GM19328 (cell line): ENCODE measurements at regions not wholly inside any gene's neighbourhood (a gene's known extent, or its start where the extent isn't known, plus 50 kb on each side); places are given as distances from the start of the nearest gene placed in this dataset.

Source experiments
- ATAC-seq: cut with Tn5 transposase; IDR thresholded peaks from one replicate; pipeline ENCODE4 v1.9.1; 2021; ENCODE audit warnings: mild to moderate bottlenecking, moderate library complexity; ENCODE audit not compliant: unreplicated experiment

DNA sequence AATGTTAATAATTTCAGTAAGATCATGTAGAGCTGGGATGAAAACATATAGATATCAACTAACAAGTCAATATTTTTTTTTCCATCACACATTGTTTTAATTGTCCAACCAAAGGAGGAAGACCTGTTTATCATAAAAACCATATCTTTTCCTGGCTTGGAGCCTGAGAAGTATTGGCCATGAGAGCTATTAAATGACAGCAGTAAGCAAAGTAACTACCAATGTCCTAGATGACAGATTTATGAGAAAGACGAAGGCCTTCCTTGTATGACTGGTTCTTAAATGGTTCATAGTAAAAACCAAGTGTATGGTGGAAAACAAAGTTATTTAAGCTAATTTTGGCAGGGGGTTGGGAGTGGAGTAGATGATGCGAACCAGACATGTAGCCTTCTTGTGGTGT lies 1147.1 kb upstream of the TENM4 start:
- ATAC-seq, result no peak

DNA sequence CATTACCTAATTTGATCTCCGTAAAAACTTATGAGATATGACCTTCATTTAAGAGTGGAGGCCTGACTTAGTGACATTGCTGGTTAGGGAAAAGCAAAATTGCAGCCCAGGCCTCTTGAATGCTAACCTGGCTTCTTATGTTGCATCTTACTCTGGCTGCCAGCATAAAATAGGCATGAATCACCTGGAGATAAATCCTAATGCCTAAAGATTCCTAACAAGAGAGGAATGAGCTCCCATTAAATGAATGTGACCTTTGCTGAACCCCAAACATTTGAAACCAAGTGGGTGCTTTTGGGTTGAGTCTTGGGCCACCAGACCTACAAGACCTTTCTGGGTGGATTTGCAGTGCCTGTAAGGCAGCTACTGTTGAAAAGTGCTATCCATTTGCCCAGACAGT lies 1145.6 kb upstream of the TENM4 start:
- no peak for ATAC-seq

DNA sequence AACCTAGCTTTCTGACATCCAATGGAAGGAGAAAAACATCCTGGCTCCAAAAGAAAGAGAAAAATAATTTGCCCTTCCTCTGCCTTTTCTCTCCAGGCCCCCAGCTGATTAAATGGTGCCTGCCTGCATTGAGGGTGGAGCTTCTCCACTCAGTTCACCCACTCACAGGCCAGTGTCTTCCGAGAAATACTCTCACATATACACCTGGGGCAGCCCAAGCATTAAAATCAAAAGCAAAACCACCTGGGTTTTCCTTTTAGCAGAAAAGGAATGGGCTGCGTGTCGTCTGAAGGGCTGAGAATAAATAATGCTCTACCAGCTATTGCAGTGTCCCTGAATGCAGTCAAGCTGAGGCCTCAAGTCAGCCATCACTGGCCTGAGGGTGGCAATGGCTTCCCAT lies 1143.8 kb upstream of the TENM4 start:
- no peak for ATAC-seq

DNA sequence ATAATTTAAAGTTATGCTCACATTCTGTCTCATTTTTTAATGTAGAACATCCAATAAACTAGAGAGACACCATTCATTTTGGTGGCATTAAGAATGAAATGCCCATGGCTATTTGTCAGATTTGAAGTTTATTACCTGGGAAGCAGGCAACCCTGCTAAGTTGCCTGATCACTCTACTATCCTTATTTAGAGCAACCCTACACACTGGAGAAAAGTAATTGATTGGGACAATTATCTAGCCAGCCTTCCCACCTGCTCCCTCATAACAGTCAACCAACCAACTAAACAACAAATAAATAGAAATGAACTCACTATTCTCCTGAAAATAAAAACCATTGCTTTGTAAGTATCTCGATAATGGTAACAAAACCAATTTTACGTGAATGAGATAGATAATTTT lies 1129.0 kb upstream of the TENM4 start:
- ATAC-seq, result no peak

DNA sequence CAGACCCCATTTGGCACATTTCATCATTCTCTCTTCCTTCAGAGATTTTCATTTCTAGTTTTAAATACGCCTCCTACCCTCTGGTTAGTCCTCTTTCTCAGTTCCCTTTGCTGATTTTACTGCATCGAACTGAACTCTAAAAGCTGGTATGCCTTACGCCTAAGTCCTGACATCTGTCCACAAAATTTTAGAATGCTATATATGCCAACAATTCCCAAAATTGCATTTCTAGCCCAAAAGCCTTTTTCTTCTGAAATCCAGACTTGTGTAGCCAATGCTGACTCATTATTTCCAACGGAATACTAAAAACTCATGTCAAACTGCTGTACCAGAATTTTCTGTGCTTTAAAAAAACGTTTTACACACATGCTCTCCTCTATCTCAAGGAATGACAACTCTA lies 1124.4 kb upstream of the TENM4 start:
- no peak for ATAC-seq

DNA sequence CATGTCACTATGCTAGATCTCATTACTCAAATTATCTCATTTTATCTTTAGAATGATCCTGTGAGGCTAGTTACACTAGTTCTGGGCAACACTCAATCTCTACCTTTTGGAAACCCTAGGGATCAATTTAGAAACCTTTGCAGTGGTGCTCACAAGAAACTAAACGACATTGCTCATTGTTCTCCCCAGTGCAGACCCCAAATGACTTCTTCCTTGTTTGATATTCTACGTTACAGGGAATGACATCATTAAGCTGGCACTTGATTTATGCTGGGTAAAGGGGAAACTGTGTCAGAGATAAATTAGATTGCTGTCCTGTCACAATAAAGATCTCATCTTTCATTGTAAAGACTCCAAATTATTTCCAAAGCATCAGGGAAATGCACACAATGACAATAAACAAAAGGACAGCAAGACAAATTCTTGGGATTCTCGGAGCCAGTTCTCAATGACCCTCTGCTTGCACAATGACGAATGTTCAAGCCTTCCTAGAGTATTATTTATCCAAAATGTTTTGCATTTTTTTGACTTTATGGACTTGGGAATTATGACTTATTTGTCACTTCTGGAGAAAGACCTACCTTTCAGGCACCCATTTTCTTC lies 1121.8 kb upstream of the TENM4 start:
- ATAC-seq, result no peak

DNA sequence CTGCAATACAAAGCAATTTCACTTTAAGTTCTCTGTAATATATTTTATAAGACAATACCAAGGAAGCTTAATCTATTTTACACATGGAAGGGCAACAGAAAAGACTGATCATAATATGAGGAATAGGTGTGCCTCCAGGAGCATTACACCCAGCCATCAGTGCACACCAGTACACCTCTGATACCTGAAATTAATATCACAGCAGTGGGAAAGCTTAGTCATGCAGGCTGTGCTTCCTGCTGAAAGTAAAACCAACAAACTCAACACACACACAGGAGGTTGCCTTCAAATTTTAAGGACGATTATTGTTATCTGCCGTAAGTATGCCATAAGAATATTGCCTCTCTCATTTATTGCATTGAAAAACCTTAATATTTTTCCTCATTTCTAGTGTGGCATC lies 1119.1 kb upstream of the TENM4 start:
- ATAC-seq, result no peak

DNA sequence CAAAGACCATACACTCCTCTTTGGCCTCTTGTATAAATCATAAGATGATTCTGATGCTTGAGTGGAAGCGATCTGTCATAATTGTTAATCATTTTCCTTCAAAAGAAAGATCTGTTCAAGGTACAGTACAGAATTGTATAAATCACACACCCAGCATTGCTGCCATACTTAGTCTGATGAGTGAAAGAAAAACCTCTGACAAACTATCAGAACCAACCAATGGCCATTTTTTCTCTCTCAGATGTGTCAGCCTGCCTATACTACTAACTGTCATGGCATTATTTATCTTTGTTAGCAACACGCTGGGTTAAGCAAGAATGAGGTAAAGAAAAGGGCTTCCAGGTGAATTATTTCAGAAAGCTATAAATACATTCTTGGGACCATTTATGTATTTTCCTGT lies 1112.7 kb upstream of the TENM4 start:
- no peak for ATAC-seq

DNA sequence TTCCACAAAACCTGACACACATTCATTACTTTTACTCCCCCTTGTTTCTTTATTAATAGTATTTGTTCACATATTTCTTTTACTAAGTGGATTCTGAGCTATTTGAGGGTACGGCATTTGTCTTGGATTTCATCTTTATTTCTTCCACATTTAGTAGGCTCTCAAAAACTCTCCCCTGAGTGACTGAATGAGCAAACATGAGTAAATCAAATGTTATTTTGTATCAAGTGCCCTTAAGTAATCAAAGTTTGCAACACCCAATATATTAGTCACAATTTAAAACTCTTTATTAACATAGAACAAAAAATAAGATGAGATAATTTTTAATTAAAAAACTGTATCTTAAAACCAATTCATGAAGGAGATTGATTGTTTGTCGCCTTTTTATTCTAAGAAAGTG lies 1101.9 kb upstream of the TENM4 start:
- no peak for ATAC-seq

DNA sequence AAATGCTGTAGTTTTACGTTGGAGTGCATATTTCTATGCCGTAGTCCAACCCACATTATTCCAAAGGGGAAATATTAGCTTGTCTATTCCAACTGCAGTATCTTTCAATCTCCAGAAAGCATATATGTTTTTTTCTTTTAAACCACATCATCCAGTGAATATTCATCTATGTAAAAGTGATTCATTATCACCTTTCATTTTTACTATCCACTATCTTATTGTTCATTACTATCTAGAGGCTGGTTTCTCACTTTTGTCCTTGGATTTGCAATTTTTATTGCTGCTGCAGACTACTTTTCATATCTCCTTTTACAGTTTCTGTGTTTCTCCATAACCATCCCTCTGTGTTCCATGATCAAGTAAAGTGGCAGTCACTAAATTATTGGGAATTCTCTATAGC lies 1097.2 kb upstream of the TENM4 start:
- no peak for ATAC-seq

DNA sequence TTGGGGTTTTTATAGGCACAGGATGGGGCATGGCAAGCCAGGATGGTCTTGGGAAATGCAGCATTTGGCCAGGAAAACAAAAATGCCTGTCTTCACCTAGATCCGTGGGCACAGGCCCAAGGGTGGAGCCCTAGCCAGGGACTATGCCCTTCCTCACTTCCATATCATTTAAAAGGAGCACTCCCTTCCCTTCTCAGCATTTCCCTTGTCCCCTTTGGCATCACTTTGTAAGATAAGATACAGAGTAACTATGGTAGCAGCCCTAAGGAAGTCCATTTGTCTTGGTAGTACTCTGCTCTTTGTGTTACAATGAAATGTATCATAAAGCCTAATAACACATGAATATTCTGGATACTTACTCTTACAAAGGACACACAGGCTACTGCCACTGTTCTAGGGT lies 1092.6 kb upstream of the TENM4 start:
- ATAC-seq, result no peak

DNA sequence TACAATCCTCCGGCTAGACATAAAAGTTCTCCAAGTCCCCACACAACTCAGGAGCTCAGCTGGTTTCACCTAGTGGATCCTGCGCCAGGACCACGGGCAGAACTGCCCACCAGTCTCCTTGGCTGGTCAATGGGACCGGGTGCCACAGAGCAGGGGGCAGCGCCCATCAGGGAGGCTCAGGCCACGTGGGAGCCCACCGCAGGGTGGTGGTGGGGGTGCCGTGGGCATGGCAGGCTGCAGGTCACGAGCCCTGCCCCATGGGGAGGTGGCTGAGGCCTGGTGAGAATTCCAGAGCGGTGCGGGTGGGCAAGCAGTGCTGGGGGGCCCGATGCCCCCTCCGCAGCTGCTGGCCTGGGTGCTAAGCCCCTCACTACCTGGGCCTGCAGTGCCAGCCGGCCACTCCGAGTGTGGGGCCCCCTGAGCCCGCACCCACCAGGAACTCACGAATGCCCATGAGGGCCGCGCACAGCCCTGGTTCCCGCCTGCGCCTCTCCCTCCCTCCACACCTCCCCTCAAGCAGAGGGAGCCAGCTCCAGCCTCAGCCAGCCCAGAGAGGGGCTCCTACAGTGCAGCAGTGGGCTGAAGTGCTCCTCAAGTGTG lies 1091.9 kb upstream of the TENM4 start:
- ATAC-seq, result no peak

DNA sequence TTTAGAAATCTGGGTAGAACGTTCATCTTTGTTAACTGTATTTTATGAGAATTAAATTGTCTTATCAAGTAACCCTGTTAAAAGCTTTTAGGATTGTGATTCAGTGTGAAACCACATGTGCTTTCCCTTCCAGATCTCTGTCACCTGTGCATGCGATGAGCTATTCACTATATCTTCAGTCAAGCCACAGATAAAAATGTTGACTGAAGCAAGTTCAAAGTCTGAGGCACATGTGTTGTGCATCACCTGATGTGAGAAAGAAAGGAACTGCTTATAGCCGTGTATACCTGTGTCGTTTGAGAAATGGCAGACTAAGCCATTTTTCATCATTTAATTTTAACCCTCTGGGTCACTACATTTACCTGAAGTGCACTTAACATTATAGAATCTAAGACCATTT lies 1088.9 kb upstream of the TENM4 start:
- no peak for ATAC-seq

DNA sequence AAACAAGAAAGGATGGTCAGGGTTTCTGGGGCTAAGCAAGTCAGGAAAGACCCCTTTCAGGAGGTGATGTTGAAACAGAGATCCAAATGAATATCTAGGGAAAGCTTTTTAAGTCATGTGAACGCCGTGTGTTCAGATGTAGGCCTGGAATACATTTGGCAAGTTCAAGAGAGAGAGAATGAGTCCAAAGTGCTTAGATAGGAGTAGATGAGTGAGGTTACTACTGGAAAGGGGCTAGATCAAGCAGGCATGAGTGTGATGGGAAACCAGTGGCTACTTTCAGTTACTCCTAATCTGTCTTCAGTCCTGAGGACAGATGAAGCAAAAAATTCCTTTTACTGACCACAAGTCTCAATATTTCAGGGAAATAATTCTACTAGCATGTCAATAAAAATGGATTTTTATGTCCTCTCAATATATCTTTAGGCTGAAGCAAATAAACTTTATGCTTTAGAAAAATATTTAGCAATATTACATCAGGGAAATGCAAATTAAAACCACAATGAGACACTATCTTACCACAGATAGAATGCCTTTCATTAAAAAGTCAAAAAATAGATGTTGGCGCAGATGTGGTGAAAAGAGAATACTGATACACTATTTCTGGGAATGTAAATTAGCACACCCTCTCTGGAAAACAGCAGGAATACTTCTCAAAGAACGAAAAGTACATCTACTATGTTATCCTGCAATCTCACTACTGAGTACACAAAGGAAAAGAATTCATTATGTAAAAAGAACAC lies 1085.0 kb upstream of the TENM4 start:
- ATAC-seq, result no peak

DNA sequence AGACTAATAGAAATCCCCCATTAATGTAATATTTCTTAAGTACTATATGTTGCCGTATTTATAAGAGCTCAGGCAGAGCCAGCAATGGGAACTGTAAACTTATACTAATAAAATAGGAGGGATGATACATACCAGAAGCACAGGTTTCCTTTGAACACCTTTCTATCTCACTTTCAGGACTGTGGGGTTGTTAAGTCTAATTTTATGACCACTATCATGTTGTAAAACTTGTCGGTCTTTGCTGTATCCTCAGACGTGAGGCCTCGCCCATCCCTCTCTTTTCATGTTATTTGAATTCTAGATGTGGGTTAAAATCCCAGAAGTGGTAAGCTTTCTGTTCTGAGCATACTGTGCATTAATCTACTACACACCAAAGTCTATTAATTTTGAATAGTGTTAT lies 1083.5 kb upstream of the TENM4 start:
- ATAC-seq, result no peak

DNA sequence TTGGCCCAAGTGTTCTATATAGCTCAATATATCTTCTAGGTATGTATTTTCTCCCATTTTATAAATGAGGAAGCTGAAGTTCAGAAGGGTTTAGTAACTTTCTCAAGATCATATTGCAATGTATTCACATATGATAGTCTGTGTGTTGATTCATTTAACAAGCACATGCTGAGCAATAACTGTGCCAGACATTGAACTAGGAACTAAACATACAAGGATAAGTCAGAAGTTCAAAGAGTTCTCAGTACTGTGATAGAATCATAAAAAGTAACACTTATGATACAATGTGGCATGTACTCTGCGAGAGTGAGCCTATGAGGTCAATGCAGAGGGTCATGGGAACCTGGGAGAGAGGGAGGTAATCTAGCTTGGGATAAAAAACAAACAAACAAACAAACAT lies 1082.2 kb upstream of the TENM4 start:
- ATAC-seq, result no peak

DNA sequence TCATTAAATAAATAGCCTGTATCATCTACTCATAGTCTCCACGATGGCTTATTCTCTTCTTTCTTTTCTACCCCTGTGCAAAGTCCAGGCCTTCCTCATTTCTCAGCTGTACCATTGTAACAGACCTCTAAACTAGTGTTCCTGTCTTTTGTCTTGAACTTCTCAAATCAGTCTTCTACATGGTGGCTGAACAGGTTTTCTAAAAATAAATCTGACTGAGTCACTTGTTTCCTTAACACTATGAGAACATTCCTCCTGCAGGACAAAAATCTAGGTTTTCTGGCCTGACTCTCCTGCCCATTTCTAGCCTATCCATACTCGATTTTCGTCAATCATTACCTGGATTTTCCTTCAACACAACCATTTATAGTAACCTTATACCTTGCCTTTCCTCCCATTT lies 1080.8 kb upstream of the TENM4 start:
- ATAC-seq, result no peak

DNA sequence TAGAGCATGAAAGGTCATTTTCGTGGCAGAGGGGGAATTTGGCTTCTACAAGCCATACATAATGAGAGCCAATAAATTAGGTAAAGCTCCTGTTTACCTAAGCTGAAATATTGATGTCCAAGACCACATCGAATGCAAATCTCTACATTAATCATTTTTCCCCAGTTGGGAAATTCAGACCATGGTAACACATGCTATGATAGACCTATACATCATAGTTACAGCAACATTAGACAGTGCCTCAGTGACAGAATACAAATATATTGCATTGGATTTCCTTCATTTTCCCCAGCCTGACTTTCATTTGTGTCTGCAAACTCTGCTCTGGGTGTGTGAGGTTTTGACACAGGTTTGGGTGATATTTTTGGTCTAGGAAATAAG lies 1079.7 kb upstream of the TENM4 start:
- no peak for ATAC-seq

DNA sequence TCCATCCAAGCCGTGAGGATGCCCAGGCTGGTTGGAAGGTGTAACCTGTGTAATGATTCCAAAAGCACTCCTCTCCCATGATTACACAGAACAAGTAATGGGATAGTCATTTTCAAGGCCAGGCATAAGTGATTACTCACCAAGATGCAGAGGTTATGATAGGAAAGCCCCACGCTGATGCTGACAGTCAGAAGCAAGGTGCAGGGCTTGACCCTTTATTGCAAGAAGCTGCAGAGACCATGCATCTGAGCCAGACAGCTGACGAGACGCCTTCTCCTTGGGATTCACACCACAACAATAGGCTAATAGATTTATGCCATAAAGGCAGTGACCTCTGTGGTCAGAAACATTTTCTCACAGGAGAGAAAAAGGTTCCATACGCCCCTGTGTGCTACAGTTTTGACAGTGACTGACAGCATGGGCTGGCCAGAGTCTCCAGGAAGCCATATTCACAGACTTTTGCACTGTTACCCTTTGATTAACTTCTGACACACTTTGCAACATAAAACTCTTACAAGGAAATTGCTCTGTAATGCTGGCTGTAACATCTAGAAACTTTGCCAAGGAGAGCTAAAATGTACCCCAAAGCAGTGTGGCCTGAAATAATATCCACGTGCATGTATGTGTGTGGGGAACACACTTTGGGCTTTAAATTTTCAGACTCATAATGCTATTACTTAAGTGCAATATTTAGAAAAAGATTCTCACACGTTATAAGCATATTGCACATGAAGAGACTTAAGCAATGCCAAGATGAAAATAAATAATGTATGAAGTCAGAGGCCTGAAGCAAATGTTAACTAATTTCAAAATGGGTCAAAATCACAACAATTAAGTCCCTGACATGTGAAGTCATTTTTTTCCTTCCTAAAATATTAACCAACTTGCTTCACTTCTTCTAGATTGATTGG lies 1079.0 kb upstream of the TENM4 start:
- ATAC-seq, result no peak

DNA sequence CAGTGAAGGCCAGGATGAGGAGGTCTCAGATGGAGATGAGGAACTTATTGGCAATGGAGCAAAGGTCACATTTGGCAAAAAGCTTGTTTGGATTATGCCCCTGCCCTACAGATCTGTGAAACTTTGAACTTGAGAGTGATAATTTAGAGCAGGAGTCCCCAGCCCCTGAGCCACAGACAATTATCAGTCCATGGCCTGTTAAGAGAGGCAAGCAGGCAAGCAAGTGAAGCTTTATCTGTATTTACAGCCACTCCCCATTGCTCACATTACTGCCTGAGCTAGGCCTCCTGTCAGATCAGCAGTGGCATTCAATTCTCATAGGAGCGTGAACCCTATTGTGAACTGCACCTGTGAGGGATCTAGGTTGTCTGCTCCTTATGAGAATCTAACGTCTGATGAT lies 1076.9 kb upstream of the TENM4 start:
- no peak for ATAC-seq

DNA sequence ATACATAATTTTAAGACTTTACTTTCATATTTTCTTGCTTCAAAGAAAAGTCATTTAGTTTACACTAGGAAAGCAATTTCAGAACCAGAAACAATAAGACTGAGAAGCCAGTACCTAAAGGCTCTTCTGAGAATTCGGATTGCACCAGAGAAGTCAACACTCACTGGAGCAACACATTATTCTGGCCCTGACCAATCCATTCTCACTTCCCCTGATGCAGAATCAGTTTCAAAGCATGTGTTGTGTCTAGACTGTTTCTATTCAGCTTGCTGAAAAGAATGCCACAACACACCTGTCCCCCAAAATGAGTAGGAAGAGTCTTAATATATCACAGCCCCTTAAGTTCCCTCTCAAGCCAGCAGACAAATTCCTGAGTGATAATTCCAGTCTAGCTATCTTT lies 1074.3 kb upstream of the TENM4 start:
- ATAC-seq, result no peak

DNA sequence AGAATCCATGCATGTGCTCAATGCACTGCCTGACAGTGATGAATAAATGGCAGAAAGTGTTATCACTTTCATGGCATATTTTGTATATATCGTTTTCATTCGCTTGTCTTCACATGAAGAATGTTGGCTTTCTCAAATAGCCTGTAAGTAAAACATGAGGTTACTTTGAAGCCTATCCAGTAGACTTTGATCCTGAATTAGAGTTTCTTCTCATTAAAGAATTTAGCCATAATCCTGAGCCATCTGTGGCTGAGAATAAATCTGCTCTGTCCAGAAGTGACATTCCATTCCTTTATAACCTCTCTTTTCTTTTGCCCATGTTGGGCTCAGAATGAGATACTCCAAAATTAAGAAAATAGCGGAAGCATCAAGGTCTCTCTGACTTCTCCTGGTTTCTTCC lies 1071.7 kb upstream of the TENM4 start:
- ATAC-seq, result no peak
